Ramos (cell line): ENCODE measurements at regions not wholly inside any gene's neighbourhood (a gene's known extent, or its start where the extent isn't known, plus 50 kb on each side); places are given as distances from the start of the nearest gene placed in this dataset.

ENCODE experiments used
- in situ Hi-C: fragments of 300-500 bp; cut with MboI; formaldehyde crosslinking; loops from one replicate; pipeline ENCODE4 v1.14.3; 2022; ENCODE audit warnings: low sequenced_read_pairs; ENCODE audit not compliant: unreplicated experiment

GRCh38 chr1:106072909-106073600 is 983.4 kb upstream of the PRMT6 start:
- in situ Hi-C loops, result no loop called here

GRCh38 chr1:106080608-106081325 is 975.7 kb upstream of the PRMT6 start:
- in situ Hi-C loops, result no loop called here

- in situ Hi-C loops, result no loop called here
Observed at GRCh38 chr1:106111044-106111443, 945.4 kb upstream of the PRMT6 start.

GRCh38 chr1:106113851-106114250 is 942.6 kb upstream of the PRMT6 start:
- in situ Hi-C loops, result no loop called here

- in situ Hi-C loops, result no loop called here
Observed at GRCh38 chr1:106120789-106121188, 935.7 kb upstream of the PRMT6 start.

GRCh38 chr1:106121728-106122127 is 934.7 kb upstream of the PRMT6 start:
- in situ Hi-C loops, result no loop called here

GRCh38 chr1:106134561-106134960 is 921.9 kb upstream of the PRMT6 start:
- in situ Hi-C loops, result no loop called here

GRCh38 chr1:106173101-106173500 is 883.4 kb upstream of the PRMT6 start:
- in situ Hi-C loops, result no loop called here

GRCh38 chr1:106178791-106179190 is 877.7 kb upstream of the PRMT6 start:
- in situ Hi-C loops, result no loop called here

- in situ Hi-C loops, result no loop called here
Observed at GRCh38 chr1:106181866-106182265, 874.6 kb upstream of the PRMT6 start.

GRCh38 chr1:106185089-106185488 is 871.4 kb upstream of the PRMT6 start:
- in situ Hi-C loops, result no loop called here

GRCh38 chr1:106189780-106190179 is 866.7 kb upstream of the PRMT6 start:
- in situ Hi-C loops, result no loop called here

- in situ Hi-C loops, result no loop called here
Observed at GRCh38 chr1:106194206-106194605, 862.3 kb upstream of the PRMT6 start.

- in situ Hi-C loops, result no loop called here
Observed at GRCh38 chr1:106200711-106201110, 855.8 kb upstream of the PRMT6 start.

GRCh38 chr1:106207185-106207584 is 849.3 kb upstream of the PRMT6 start:
- in situ Hi-C loops, result no loop called here

GRCh38 chr1:106217765-106218164 is 838.7 kb upstream of the PRMT6 start:
- in situ Hi-C loops, result no loop called here

- in situ Hi-C loops, result no loop called here
Observed at GRCh38 chr1:106222403-106222802, 834.1 kb upstream of the PRMT6 start.

- in situ Hi-C loops, result no loop called here
Observed at GRCh38 chr1:106223213-106223612, 833.3 kb upstream of the PRMT6 start.

GRCh38 chr1:106224426-106224825 is 832.0 kb upstream of the PRMT6 start:
- in situ Hi-C loops, result no loop called here

- in situ Hi-C loops, result no loop called here
Observed at GRCh38 chr1:106225403-106225802, 831.1 kb upstream of the PRMT6 start.

- in situ Hi-C loops, result no loop called here
Observed at GRCh38 chr1:106226550-106226949, 829.9 kb upstream of the PRMT6 start.

- in situ Hi-C loops, result no loop called here
Observed at GRCh38 chr1:106232128-106232527, 824.3 kb upstream of the PRMT6 start.
